ENCODE measurements at regions not wholly inside any gene's neighbourhood (a gene's known extent, or its start where the extent isn't known, plus 50 kb on each side); places are given as distances from the start of the nearest gene placed in this dataset.

- TF ChIP-seq NPAS2 (CRISPR knock-in tag; IDR thresholded peaks at IDR 0.05; ENCODE audit: borderline replicate concordance) (no peak), CTCF (IDR thresholded peaks at IDR 0.05) (no peak), POLR2A (IDR thresholded peaks at IDR 0.05; ENCODE audit: low read length) (no peak), ELK1 (IDR thresholded peaks at IDR 0.05; ENCODE audit: low read depth, low read length) (no peak), CBX8 (IDR thresholded peaks at IDR 0.05) (no peak)
Measured at GRCh38 chr7:40944981-40945585, 757.8 kb downstream of the INHBA start.

Data from A549 (cell line).